ENCODE measurements at regions not wholly inside any gene's neighbourhood (a gene's known extent, or its start where the extent isn't known, plus 50 kb on each side); places are given as distances from the start of the nearest gene placed in this dataset.

- no peak for DNase-seq (ENCODE audit: low spot score)
- TF ChIP-seq CTCF (IDR thresholded peaks at IDR 0.05): no peak
- Histone ChIP-seq H3K27ac (no peak overlapping the region), H3K4me3 (no peak overlapping the region)
These were observed 196.1 kb downstream of the TTC6 start for GRCh38 chr14:37791384-37792036.

- H3K27ac ChIP-seq: no peak overlapping the region
- no peak for DNase-seq (ENCODE audit: low spot score)
- no peak overlapping the region for H3K4me3 ChIP-seq
- TF ChIP-seq CTCF (IDR thresholded peaks at IDR 0.05): no peak
These were observed 196.7 kb downstream of the TTC6 start for GRCh38 chr14:37792124-37792523.

GRCh38 chr14:37796703-37797416 is 201.4 kb downstream of the TTC6 start:
- no peak for DNase-seq (ENCODE audit: low spot score)
- Histone ChIP-seq H3K4me3 (no peak overlapping the region), H3K27ac (no peak overlapping the region)
- TF ChIP-seq CTCF (IDR thresholded peaks at IDR 0.05): no peak

- H3K27ac ChIP-seq: no peak overlapping the region
- TF ChIP-seq CTCF (IDR thresholded peaks at IDR 0.05): no peak
- H3K4me3 ChIP-seq: no peak overlapping the region
- no peak for DNase-seq (ENCODE audit: low spot score)
These were observed 202.2 kb downstream of the TTC6 start for GRCh38 chr14:37797675-37798074.

GRCh38 chr14:37807722-37808121 is 212.3 kb downstream of the TTC6 start:
- H3K4me3 ChIP-seq: no peak overlapping the region
- DNase-seq (ENCODE audit: low spot score): no peak
- H3K27ac ChIP-seq: no peak overlapping the region
- TF ChIP-seq CTCF (IDR thresholded peaks at IDR 0.05): no peak

- H3K27ac ChIP-seq: no peak overlapping the region
- no peak for DNase-seq (ENCODE audit: low spot score)
- TF ChIP-seq CTCF (IDR thresholded peaks at IDR 0.05): no peak
- no peak overlapping the region for H3K4me3 ChIP-seq
These were observed 214.8 kb downstream of the TTC6 start for GRCh38 chr14:37810094-37810801.
